GM12892 (cell line): ENCODE measurements at regions not wholly inside any gene's neighbourhood (a gene's known extent, or its start where the extent isn't known, plus 50 kb on each side); places are given as distances from the start of the nearest gene placed in this dataset.

Experiments used
- POLR2A ChIP-seq: IDR thresholded peaks from 2 replicates; pipeline ENCODE4 v1.6.1; 2011; ENCODE audit warnings: low read depth, low read length, control low read depth
- POLR2AphosphoS5 ChIP-seq: IDR thresholded peaks from 2 replicates; pipeline ENCODE4 v1.6.1; 2011; ENCODE audit warnings: low read depth, low read length, control low read depth
- TAF1 ChIP-seq: IDR thresholded peaks from 2 replicates; pipeline ENCODE4 v1.6.1; 2011; ENCODE audit warnings: low read depth, mild to moderate bottlenecking, control low read depth, low read length, borderline replicate concordance

GRCh38 chr7:67984326-67984725 lies 987.7 kb downstream of the TYW1 start:
- TF ChIP-seq POLR2A (no peak), POLR2AphosphoS5 (no peak), TAF1 (no peak)
